BJ (cell line): ENCODE measurements at regions not wholly inside any gene's neighbourhood (a gene's known extent, or its start where the extent isn't known, plus 50 kb on each side); places are given as distances from the start of the nearest gene placed in this dataset.

Experiments
- CTCF ChIA-PET: fragments of 350-600 bp; formaldehyde crosslinking; extraction: SDS; loops from one replicate; lab custom pipeline; 2021; ENCODE audit warnings: antibody characterized with exemption, inconsistent platforms; lab: Yijun Ruan, JAX
- POLR2A ChIA-PET: fragments of 300-600 bp; sonication (Branson Sonifier 250); formaldehyde crosslinking; extraction: SDS; loops from one replicate; lab custom pipeline; 2021; ENCODE audit warnings: antibody characterized with exemption; lab: Charles Lee
- DNase-seq: peaks from one replicate; pipeline ENCODE4 v3.0.0-alpha.2; 2011; ENCODE audit warnings: low read depth
- H3K27me3 ChIP-seq: 2 replicates; pipeline ENCODE4 v1.6.0; 2011; ENCODE audit warnings: low read length; ENCODE audit not compliant: control insufficient read depth, insufficient read depth
- H3K36me3 ChIP-seq: 2 replicates; pipeline ENCODE4 v1.5.1; 2011; ENCODE audit warnings: low read length; ENCODE audit not compliant: control insufficient read depth, insufficient read depth
- H3K4me3 ChIP-seq: 2 replicates; pipeline ENCODE4 v1.5.1; 2011; ENCODE audit warnings: low read depth, mild to moderate bottlenecking, control low read depth, low read length
- CTCF ChIP-seq: IDR thresholded peaks from 2 replicates; pipeline ENCODE4 v1.5.1; 2011; ENCODE audit warnings: low read depth, mild to moderate bottlenecking, control low read depth, inconsistent platforms, low read length, moderate library complexity; ENCODE audit not compliant: insufficient read depth

GRCh38 chr7:25478925-25479324, 250.6 kb upstream of the NPVF start:
- H3K36me3 ChIP-seq = no peaks in the 10 kb centered on the region
- no peaks in the 10 kb centered on the region for H3K27me3 ChIP-seq
- H3K4me3 ChIP-seq = no peak overlapping the region
- no peak for DNase-seq
- ChIA-PET CTCF (interaction anchor here (0.6 kb wide), 1 partner anchor 11 kb away, joined by 3 read pairs; no protein-coding TSS in a partner anchor), POLR2A (no interaction called here)
- TF ChIP-seq CTCF = no peak

DNA sequence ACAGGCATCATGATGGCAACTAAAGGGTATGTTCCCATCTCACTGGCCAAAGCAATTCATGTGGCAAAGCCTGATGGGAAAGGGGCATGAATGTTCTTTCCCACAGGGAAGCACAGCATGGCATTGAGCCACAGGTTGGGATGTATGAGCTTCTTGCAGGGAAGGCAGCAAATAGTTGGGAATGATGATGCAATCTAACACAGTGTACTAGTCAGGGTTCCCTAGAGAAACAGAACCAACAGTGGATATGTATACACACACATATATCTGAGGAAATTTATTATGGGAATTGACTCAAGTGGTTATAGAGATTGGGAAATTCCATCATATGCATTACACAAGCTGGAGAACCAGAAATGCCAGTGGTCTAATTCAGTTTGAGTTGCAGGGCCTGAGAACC, 253.6 kb upstream of the NPVF start:
- H3K36me3 ChIP-seq = no peaks in the 10 kb centered on the region
- TF ChIP-seq CTCF = no peak
- POLR2A ChIA-PET = no interaction called here
- H3K27me3 ChIP-seq = no peaks in the 10 kb centered on the region
- H3K4me3 ChIP-seq = no peak overlapping the region
- DNase-seq = no peak
- CTCF ChIA-PET = no interaction called here

GRCh38 chr7:25482631-25483030, 254.3 kb upstream of the NPVF start:
- no peak overlapping the region for H3K4me3 ChIP-seq
- no peaks in the 10 kb centered on the region for H3K27me3 ChIP-seq
- no peak for DNase-seq
- no peak for TF ChIP-seq CTCF
- H3K36me3 ChIP-seq = no peaks in the 10 kb centered on the region
- ChIA-PET POLR2A (no interaction called here), CTCF (no interaction called here)

GRCh38 chr7:25485026-25485425, 256.7 kb upstream of the NPVF start:
- no peak for DNase-seq
- H3K4me3 ChIP-seq = no peak overlapping the region
- POLR2A ChIA-PET = no interaction called here
- CTCF ChIA-PET = no interaction called here
- TF ChIP-seq CTCF = no peak
- H3K27me3 ChIP-seq = no peaks in the 10 kb centered on the region
- H3K36me3 ChIP-seq = no peaks in the 10 kb centered on the region

GRCh38 chr7:25486656-25487055, 258.4 kb upstream of the NPVF start:
- POLR2A ChIA-PET = no interaction called here
- Histone ChIP-seq H3K27me3 (no peaks in the 10 kb centered on the region), H3K36me3 (no peaks in the 10 kb centered on the region), H3K4me3 (no peak overlapping the region)
- CTCF ChIA-PET = no interaction called here
- TF ChIP-seq CTCF = no peak
- no peak for DNase-seq
